ENCODE measurements at regions not wholly inside any gene's neighbourhood (a gene's known extent, or its start where the extent isn't known, plus 50 kb on each side); places are given as distances from the start of the nearest gene placed in this dataset.
"Not testable (repeated sequence)": the region's sequence is repeated elsewhere in the genome, so short reads cannot be mapped to it uniquely, and the experiment has no call there.

GRCh38 chr15:66866656-66867055 lies 164.6 kb downstream of the SMAD6 start:
- 71 to 81% (median 78%) methylated on average over 6 of the region's 6 CpGs for WGBS, 5 donors
- H3K27ac ChIP-seq: peak overlapping the region in 4 of 8 donors; percentile 18 to 57 (median 26)
- no peak overlapping the region for H3K4me3 ChIP-seq
- no peak for DNase-seq
- intact Hi-C loops (cut with DNase I; ENCODE audit: low total_unique reads): no loop called here
- no peaks in the 10 kb centered on the region for H3K27me3 ChIP-seq (replicated peaks in 1 of 7)
- H3K4me1 ChIP-seq: peaks cover 0 to 38% (median 23%) of the 10 kb centered on the region in 6 donors
- no peaks in the 10 kb centered on the region for H3K36me3 ChIP-seq
- TF ChIP-seq POLR2A (IDR thresholded peaks at IDR 0.05): no peak
- TF ChIP-seq CTCF (IDR thresholded peaks at IDR 0.05 in 8 of 11, conservative IDR thresholded peaks at IDR 0.05 in 3 of 11): no peak
- no peak for TF ChIP-seq POLR2AphosphoS5 (IDR thresholded peaks at IDR 0.05)
- H3K9me3 ChIP-seq: no peaks in the 10 kb centered on the region

- DNase-seq: no peak
- Histone ChIP-seq H3K4me1 (peaks cover 0 to 23% (median 14%) of the 10 kb centered on the region in 6 donors), H3K4me3 (no peak overlapping the region), H3K27me3 (replicated peaks in 1 of 7) (no peaks in the 10 kb centered on the region), H3K27ac (no peak overlapping the region), H3K36me3 (no peaks in the 10 kb centered on the region), H3K9me3 (no peaks in the 10 kb centered on the region)
- intact Hi-C loops (cut with DNase I; ENCODE audit: low total_unique reads): no loop called here
- WGBS, 5 donors: 72 to 88% (median 78%) methylated on average over 1 of the region's 1 CpG
- no peak for TF ChIP-seq CTCF (IDR thresholded peaks at IDR 0.05 in 8 of 11, conservative IDR thresholded peaks at IDR 0.05 in 3 of 11)
- TF ChIP-seq POLR2A (IDR thresholded peaks at IDR 0.05): no peak
- TF ChIP-seq POLR2AphosphoS5 (IDR thresholded peaks at IDR 0.05): no peak
These were observed 166.9 kb downstream of the SMAD6 start for GRCh38 chr15:66868918-66869317.

GRCh38 chr15:66870880-66871388 lies 168.9 kb downstream of the SMAD6 start:
- Histone ChIP-seq H3K36me3 (no peaks in the 10 kb centered on the region), H3K9me3 (no peaks in the 10 kb centered on the region), H3K4me3 (no peak overlapping the region), H3K27me3 (replicated peaks in 1 of 7) (no peaks in the 10 kb centered on the region), H3K27ac (no peak overlapping the region), H3K4me1 (peaks cover 0 to 14% (median 10%) of the 10 kb centered on the region in 6 donors)
- TF ChIP-seq POLR2A (IDR thresholded peaks at IDR 0.05): no peak
- intact Hi-C loops (cut with DNase I; ENCODE audit: low total_unique reads): no loop called here
- DNase-seq: no peak

GRCh38 chr15:66872405-66872804 lies 170.4 kb downstream of the SMAD6 start:
- DNase-seq: no peak
- no peak overlapping the region for H3K4me3 ChIP-seq
- intact Hi-C loops (cut with DNase I; ENCODE audit: low total_unique reads): no loop called here
- H3K27me3 ChIP-seq (replicated peaks in 1 of 7): no peaks in the 10 kb centered on the region
- no peak overlapping the region for H3K27ac ChIP-seq
- TF ChIP-seq CTCF (IDR thresholded peaks at IDR 0.05 in 8 of 11, conservative IDR thresholded peaks at IDR 0.05 in 3 of 11) (no peak), POLR2AphosphoS5 (IDR thresholded peaks at IDR 0.05) (no peak), POLR2A (IDR thresholded peaks at IDR 0.05) (no peak)
- no peaks in the 10 kb centered on the region for H3K9me3 ChIP-seq
- no peaks in the 10 kb centered on the region for H3K36me3 ChIP-seq
- peaks cover 0 to 2% (median under 1%) of the 10 kb centered on the region in 6 donors for H3K4me1 ChIP-seq

- H3K27ac ChIP-seq; DNase-seq; H3K36me3 ChIP-seq; intact Hi-C loops (cut with DNase I; ENCODE audit: low total_unique reads); H3K9me3 ChIP-seq; H3K4me3 ChIP-seq; H3K27me3 ChIP-seq (replicated peaks in 1 of 7): not testable (repeated sequence)
- peaks cover 0 to 11% (median 4%) of the 10 kb centered on the region in 6 donors for H3K4me1 ChIP-seq
- WGBS, 5 donors: 94 to 96% (median 95%) methylated on average over 3 of the region's 3 CpGs
These were observed 171.3 kb downstream of the SMAD6 start for GRCh38 chr15:66873331-66873730.

Data from spleen (tissue), 11 donors.